HG02571 (cell line): ENCODE measurements at regions not wholly inside any gene's neighbourhood (a gene's known extent, or its start where the extent isn't known, plus 50 kb on each side); places are given as distances from the start of the nearest gene placed in this dataset.

Experiments used
- ATAC-seq: cut with Tn5 transposase; IDR thresholded peaks from one replicate; pipeline ENCODE4 v1.9.1; 2021; ENCODE audit warnings: mild to moderate bottlenecking, moderate library complexity; ENCODE audit not compliant: unreplicated experiment

GRCh38 chr2:8543060-8543382 lies 138.8 kb upstream of the ID2 start:
- ATAC-seq = peak; percentile 22

- ATAC-seq = peak; percentile 74
These were observed 138.3 kb upstream of the ID2 start for GRCh38 chr2:8543383-8544170.

GRCh38 chr2:8544171-8544785 lies 137.6 kb upstream of the ID2 start:
- no peak for ATAC-seq

DNA sequence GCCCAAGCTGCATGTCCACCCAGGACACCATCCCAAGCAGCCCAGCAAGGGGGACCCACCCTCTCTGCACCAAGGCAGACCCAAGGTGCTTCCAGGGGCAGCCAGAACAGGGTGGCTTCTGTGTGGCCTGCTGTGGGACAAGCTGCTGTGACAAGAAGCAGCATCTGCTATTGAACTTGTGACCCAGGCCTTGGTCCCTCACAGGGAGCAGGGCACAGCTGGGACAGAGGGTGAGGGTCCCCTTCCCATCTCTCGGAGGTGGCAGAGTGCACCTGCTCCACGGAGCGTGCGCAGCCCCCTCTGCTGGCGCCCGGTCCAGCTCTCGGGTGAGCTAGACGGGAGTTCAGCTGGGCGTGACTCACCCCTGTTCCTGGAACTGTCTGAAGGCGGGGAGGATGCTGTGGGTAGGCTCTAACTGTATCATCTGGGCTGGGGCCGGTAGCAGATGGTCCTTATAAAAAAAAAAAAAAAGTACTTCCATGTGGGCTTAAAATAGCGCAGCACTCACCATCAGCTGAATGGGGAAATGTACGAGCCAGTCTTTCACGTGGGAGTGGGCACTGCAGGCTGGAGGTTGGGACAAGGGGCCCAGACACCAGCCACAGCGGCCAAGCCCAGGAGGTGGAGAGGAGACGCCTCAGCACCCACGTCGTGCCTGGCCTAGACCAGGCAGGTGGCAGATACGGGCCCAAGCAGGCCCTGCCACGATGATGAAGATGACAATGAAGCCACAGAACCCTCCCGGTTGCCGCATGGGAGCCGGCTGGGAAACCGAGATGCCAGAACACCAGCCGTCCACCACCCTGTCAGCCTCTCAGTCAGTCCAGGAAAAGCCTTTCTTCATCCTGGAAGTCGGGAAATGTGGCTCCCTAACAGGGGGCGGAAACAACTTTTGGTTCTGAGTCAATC lies 136.8 kb upstream of the ID2 start:
- peak; percentile 47 for ATAC-seq

DNA sequence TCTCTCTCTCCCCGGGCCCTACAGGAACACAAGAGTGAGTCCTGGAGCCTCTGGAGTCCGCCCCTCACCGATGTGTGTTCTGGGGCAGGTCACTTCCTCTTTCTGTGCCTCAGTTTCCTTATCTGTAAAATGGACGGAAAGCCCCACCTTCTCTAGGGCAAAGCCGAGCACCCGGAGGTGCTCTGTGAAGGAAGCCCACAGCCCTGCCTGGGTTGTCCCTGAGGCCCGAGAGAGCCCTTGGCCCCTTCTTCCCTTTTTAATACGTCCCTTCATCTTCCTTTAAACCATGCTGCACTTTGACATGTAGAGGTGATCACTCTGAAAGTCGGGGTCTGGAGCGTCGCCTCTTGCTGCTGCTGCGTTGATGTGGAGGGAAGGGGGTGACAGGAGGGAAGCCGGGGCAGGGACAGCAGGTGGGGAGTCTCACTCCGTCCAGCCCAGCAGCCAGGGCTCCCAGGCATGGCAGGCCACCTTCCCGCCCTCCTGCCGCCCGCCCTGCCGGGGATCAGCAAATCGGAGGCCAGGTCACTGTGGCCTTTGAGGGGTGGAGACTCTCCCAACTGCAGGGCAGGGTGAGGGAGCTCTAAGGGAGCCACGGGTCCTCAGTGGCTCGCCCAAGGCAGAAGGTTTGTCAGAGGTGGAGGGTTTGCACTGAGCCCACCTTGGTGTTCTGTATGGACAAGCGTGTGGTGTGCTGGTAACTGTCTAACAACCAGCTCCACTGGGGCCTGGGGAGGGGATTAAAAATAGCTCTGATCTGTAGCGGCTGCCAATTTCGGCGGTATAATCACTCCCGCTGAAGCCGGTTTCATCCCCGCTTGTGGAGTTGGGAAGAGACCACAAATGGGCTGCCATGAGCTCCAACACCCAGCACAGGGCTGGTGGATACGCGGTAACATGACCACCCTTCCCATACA lies 135.9 kb upstream of the ID2 start:
- no peak for ATAC-seq

GRCh38 chr2:8546612-8547283 lies 135.1 kb upstream of the ID2 start:
- ATAC-seq = no peak

DNA sequence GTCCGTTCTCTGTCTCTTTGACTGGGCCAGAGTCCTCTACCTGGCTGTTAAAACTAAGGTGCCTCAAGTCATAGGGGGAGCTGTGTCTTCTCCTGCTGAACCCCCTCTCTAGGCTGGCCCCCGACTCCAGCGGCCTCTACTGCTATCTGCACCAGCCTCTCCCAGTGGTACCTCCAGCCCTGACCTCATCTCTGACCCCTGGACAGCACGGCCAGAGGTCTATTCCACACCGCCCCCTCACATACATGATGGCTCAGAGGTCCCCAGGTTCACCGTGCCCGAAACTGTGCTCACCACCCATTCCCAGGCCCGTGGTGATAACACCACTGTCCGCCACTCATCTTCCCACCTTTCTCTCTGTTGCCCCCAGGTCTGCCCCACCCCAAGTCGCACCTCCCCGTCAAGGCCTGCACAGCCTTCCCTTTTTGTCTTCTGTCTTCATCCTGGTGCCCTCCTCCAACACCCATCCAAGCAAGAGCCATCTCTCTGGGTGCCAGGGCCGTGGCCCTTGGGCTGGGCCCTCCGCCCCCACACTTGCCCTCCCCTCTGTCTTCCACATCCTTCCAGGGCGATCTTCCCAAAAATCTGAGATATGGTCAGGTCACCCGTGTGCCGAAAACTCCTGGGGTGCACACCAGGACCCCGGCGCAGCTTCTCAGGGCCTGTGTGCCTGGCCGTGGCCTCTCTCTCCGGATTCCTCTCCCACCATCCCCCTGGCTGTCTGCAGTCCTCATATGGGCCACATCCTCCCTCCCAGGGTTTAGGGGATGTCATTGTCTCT lies 134.4 kb upstream of the ID2 start:
- ATAC-seq = no peak

- ATAC-seq = no peak
These were observed 133.7 kb upstream of the ID2 start for GRCh38 chr2:8548065-8548618.

GRCh38 chr2:8548619-8549150 lies 133.2 kb upstream of the ID2 start:
- no peak for ATAC-seq

DNA sequence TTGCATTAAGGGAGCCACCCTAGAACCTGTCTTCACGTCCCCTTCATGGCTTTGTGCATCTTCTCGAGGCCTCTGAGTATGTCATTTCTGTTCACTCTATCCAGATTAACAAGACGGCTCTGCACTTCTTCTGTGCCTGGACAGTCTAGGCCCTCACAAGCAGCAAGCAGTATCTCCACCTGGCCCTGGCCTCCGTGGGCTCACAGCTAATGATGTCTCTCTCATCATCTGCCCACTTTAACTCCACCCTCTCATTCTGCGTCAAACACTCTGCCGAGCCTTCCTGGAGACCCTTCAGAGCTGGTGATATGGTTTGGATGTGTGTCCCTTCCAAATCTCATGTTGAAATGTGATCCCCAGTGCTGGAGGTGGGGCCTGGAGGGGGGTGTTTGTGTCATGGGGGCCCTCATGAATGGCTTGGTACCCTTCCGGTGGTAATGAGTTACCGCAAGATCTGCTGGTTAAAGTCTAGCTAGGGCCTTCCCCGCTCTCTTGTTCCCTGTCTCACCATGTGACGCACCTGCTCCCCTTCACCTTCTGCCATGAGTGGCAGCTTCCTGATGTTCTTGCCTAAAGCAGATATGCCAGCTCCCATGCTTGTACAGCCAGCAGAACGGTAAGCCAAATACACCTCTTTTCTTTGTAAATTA lies 132.5 kb upstream of the ID2 start:
- ATAC-seq = no peak

DNA sequence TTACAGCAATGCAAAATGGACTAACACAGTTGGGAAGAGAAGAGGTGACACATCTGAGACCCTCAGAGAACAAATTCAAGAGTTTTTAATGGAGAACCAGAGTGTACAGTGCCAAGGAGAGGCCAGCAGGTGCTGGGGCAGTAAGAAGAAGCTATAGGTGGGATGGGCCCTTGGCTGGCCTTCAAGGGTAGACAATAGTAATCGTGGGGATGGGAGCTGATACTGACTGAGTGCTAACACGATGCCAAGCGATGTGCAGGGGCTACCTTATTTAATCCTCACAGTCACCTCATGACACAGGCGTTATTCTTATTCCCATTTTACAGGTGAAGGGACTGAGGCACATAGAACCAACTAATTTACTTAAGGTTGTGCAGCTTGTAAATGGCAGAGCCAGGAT lies 131.9 kb upstream of the ID2 start:
- ATAC-seq = no peak

DNA sequence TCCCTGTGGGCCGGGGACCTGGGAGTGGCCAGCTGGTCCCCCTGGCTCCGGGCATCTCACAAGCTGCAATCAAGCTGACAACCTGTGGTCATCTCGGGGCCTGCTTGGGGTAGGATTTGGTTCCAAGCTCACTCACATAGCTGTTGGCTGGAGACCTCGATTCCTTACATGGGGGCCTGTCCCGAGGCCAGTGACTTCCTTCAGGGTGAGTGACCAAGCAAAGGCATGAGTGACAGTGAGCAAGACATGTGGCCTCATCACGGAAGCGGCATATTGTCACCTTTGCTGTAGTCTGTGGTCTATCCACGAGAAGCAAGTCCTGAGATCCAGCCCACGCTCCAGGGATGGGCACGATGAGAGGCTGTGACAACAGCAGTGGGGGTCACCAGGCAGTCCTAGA lies 131.4 kb upstream of the ID2 start:
- ATAC-seq = no peak

DNA sequence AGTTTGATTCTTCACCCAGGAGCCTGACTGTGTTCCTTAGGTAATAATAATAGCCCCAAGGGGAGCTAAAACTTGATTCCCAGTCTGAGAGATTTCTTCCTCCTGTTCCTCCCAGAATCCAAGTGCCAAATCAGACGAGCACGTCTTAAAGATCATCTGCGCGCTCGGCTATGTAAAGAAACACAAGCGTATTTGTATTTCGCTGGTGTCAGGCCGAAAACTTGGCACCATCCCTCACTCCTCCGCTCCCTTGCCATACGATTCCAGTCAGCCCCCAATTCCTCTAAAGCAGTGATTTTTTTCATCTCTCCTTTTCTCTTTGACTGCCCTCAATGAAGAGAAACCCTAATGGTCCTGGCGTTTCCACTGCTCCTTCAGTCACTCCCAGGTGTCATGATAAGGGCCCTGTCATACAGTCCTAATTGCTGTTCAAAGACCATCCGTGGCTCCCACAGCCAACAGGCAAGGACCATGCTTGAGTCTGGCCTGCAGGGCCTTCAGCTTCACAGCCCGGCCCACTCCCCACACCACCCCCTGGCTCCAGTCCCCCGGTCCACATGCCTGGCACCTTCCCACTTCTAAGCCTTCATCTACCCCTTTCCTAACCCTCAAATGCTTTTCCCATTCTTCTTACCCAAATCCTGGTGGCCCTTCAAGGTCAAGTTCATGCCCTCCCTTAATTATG lies 130.8 kb upstream of the ID2 start:
- ATAC-seq = no peak

DNA sequence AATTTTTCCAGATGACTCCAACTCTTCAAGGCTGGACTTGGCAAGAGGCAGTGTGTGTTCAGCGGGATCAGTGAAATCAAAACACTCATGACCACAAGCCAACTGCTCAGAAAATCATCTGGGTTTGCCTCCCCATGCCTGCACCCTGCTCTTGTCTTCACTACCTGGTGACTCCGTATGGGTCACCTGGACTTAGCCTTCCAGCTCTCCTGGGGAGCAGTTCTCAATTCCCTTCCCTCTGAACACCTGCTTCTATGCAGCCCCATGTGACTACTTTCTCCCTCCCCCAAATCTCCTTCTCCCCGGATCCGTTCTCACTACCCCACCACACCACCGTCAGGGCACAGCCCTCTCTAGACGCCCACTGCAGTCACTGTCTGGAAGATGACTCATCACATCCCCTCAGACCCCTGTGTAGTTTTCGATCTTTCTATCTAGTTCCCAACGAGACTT lies 130.2 kb upstream of the ID2 start:
- ATAC-seq = no peak

GRCh38 chr2:8552293-8552801 lies 129.5 kb upstream of the ID2 start:
- no peak for ATAC-seq

DNA sequence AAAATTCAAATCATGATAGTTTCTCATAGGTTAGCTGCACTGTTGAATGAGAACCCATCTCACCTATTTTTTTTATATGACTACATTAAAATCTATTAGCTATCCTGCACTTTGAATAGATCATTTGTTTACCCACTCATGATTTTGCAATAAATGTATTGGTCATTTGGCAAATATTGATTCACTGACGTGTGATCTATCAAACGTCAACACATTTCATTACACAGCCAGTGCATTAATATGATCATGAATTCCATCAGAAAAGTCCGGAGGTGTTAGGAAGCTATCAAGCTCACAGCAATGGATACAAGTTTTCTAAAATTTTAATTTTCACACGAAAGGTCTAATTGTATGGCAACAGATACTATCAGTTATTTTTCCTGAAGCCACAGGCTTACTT lies 128.2 kb upstream of the ID2 start:
- ATAC-seq = no peak

DNA sequence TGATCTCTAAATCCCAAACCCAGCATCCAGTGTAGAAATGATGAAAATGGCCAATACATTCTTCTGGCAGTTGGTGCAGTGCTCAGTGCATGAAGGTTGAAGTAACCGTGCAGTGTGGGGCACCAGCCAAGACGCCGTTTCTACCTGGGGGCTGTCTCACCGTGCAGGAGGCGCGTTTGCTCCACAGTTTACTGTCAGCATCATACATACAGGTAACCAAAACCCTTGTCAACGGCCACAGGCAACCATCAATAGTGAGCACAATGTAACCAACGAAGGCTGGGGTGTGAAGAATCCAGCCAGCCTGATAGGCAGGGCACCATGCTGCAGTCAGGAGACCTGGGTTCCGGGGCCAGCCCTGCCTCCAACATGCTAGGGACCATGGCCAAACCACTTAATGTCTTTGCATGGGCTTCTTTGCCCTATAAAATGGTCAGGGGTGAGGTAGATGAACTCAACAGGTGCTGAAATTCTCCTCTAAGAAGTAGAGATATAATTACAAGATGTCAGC lies 127.5 kb upstream of the ID2 start:
- ATAC-seq = no peak
